ENCODE measurements at regions not wholly inside any gene's neighbourhood (a gene's known extent, or its start where the extent isn't known, plus 50 kb on each side); places are given as distances from the start of the nearest gene placed in this dataset.

DNA sequence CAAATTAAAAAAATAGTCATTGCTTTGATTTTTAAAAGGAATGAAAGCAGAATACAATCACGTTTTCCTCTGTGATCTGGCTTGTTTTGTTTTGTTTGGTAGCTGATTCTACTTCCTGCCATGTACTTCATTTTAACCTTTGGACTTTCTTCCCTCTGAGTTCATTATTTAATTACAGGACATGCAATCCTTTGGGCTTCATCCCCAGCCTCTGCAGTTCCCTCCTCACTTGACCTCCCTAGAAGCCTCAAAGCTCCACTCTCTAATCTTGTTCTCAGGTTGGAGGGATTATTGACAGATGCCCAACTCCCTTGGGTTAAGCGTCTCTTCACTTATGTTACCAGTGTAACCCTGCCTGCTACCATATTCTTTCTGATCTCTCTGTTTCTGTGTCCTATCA lies 967.9 kb upstream of the SEL1L start:
- H3K4me2 ChIP-seq (ENCODE audit: insufficient read depth, low read length): no peak overlapping the region
- no peaks in the 10 kb centered on the region for H3K4me1 ChIP-seq (ENCODE audit: insufficient read depth, low read length)
- no peak overlapping the region for H3K4me3 ChIP-seq (ENCODE audit: low read depth in 1 of 2, low read length in 2 of 2)
- H3K9ac ChIP-seq (ENCODE audit: low read depth, low read length): no peak overlapping the region
- H2AFZ ChIP-seq (ENCODE audit: low read depth, low read length): no peak overlapping the region
- ATAC-seq (ENCODE audit: insufficient read depth, low read depth): no peak
- no peaks in the 10 kb centered on the region for H3K36me3 ChIP-seq (ENCODE audit: insufficient read depth, low read length)
- no peaks in the 10 kb centered on the region for H3K9me3 ChIP-seq (ENCODE audit: insufficient read depth, low read length, severe bottlenecking)
- H3K79me2 ChIP-seq (ENCODE audit: insufficient read depth, low read length): no peaks in the 10 kb centered on the region
- H4K20me1 ChIP-seq (ENCODE audit: insufficient read depth, low read length): no peaks in the 10 kb centered on the region
- no peaks in the 10 kb centered on the region for H3K27me3 ChIP-seq (ENCODE audit: insufficient read depth, low read length, poor library complexity)
- TF ChIP-seq, protein P1, sequence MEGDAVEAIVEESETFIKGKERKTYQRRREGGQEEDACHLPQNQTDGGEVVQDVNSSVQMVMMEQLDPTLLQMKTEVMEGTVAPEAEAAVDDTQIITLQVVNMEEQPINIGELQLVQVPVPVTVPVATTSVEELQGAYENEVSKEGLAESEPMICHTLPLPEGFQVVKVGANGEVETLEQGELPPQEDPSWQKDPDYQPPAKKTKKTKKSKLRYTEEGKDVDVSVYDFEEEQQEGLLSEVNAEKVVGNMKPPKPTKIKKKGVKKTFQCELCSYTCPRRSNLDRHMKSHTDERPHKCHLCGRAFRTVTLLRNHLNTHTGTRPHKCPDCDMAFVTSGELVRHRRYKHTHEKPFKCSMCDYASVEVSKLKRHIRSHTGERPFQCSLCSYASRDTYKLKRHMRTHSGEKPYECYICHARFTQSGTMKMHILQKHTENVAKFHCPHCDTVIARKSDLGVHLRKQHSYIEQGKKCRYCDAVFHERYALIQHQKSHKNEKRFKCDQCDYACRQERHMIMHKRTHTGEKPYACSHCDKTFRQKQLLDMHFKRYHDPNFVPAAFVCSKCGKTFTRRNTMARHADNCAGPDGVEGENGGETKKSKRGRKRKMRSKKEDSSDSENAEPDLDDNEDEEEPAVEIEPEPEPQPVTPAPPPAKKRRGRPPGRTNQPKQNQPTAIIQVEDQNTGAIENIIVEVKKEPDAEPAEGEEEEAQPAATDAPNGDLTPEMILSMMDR (IDR thresholded peaks at IDR 0.05; ENCODE audit: borderline replicate concordance, extremely low read depth, low read length, poor library complexity, severe bottlenecking): no peak
- TF ChIP-seq EZH2 (IDR thresholded peaks at IDR 0.05; ENCODE audit: borderline replicate concordance, low read depth, low read length, severe bottlenecking): no peak
- DNase-seq: no peak
- no peak overlapping the region for H3K27ac ChIP-seq (ENCODE audit: low read length)

DNA sequence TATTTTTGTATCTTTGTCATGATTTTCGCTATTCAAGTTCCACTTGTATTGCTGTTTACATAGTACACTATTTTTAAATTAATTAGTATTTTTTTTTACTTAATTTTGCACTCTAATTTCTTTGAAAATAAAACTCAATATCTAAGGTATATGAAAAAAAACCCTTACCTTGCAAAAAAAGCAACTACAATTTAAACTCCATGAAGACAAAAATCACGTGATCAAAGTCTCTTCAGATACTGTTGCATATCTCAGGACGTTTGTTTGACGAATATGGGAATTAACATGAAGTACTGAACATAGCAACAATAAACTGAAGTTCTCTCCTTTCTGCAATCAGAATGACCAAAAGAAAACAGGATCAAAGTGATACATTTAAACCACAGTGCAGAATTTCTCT lies 968.4 kb upstream of the SEL1L start:
- no peaks in the 10 kb centered on the region for H3K27me3 ChIP-seq (ENCODE audit: insufficient read depth, low read length, poor library complexity)
- no peak overlapping the region for H3K4me3 ChIP-seq (ENCODE audit: low read depth in 1 of 2, low read length in 2 of 2)
- TF ChIP-seq EZH2 (IDR thresholded peaks at IDR 0.05; ENCODE audit: borderline replicate concordance, low read depth, low read length, severe bottlenecking): no peak
- TF ChIP-seq, protein P1 (IDR thresholded peaks at IDR 0.05; ENCODE audit: borderline replicate concordance, extremely low read depth, low read length, poor library complexity, severe bottlenecking): no peak
- H4K20me1 ChIP-seq (ENCODE audit: insufficient read depth, low read length): no peaks in the 10 kb centered on the region
- ATAC-seq (ENCODE audit: insufficient read depth, low read depth): no peak
- H3K36me3 ChIP-seq (ENCODE audit: insufficient read depth, low read length): no peaks in the 10 kb centered on the region
- no peak overlapping the region for H3K4me2 ChIP-seq (ENCODE audit: insufficient read depth, low read length)
- no peak overlapping the region for H3K27ac ChIP-seq (ENCODE audit: low read length)
- no peak for DNase-seq
- no peak overlapping the region for H3K9ac ChIP-seq (ENCODE audit: low read depth, low read length)
- no peaks in the 10 kb centered on the region for H3K79me2 ChIP-seq (ENCODE audit: insufficient read depth, low read length)
- H3K4me1 ChIP-seq (ENCODE audit: insufficient read depth, low read length): no peaks in the 10 kb centered on the region
- H2AFZ ChIP-seq (ENCODE audit: low read depth, low read length): no peak overlapping the region
- H3K9me3 ChIP-seq (ENCODE audit: insufficient read depth, low read length, severe bottlenecking): no peaks in the 10 kb centered on the region

DNA sequence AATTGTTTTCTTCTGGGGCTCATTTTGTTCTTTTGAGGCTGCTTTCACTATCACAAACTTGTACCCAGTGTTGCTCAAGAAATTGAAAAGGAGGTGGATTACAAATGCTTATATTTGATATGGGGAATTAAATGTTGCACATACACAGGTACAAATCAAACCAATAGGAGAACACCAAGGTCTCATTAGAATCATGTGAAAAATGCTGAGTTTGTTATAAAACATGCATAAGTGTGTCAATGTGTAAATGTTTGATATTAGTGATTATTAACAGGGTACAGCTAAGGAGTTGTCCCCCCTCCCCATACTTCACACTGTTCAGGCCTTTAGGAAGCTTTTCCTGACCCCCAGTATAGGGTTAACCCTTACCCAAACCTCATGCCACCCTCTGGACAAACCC lies 971.2 kb upstream of the SEL1L start:
- no peaks in the 10 kb centered on the region for H3K79me2 ChIP-seq (ENCODE audit: insufficient read depth, low read length)
- H3K27ac ChIP-seq (ENCODE audit: low read length): no peak overlapping the region
- H2AFZ ChIP-seq (ENCODE audit: low read depth, low read length): no peak overlapping the region
- H3K36me3 ChIP-seq (ENCODE audit: insufficient read depth, low read length): no peaks in the 10 kb centered on the region
- no peaks in the 10 kb centered on the region for H3K9me3 ChIP-seq (ENCODE audit: insufficient read depth, low read length, severe bottlenecking)
- H4K20me1 ChIP-seq (ENCODE audit: insufficient read depth, low read length): no peaks in the 10 kb centered on the region
- H3K4me3 ChIP-seq (ENCODE audit: low read depth in 1 of 2, low read length in 2 of 2): no peak overlapping the region
- H3K27me3 ChIP-seq (ENCODE audit: insufficient read depth, low read length, poor library complexity): no peaks in the 10 kb centered on the region
- DNase-seq (no peak), ATAC-seq (ENCODE audit: insufficient read depth, low read depth) (no peak)
- H3K4me2 ChIP-seq (ENCODE audit: insufficient read depth, low read length): no peak overlapping the region
- no peak for TF ChIP-seq EZH2 (IDR thresholded peaks at IDR 0.05; ENCODE audit: borderline replicate concordance, low read depth, low read length, severe bottlenecking)
- TF ChIP-seq, protein P1 (IDR thresholded peaks at IDR 0.05; ENCODE audit: borderline replicate concordance, extremely low read depth, low read length, poor library complexity, severe bottlenecking): no peak
- H3K9ac ChIP-seq (ENCODE audit: low read depth, low read length): no peak overlapping the region
- no peaks in the 10 kb centered on the region for H3K4me1 ChIP-seq (ENCODE audit: insufficient read depth, low read length)

DNA sequence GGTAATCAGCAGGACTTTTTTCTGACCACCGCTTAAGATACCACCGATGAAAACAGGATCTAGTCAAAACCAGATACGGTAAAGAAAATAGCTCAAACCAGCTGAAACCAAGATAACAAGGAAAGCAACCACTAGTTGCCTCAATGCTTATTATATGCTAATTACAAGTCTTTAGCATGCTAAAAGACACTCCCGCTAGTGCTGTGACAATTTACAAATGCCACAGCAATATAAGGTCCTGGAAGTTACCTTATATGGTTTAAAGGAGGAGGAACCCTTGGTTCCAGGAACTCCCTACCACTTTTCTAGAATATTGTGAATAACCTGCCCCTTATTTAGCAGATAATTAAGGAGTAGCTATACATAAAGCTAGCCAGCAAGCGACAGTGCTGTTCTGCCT lies 976.4 kb upstream of the SEL1L start:
- no peak for ATAC-seq (ENCODE audit: insufficient read depth, low read depth)
- Histone ChIP-seq H3K9ac (ENCODE audit: low read depth, low read length) (no peak overlapping the region), H3K36me3 (ENCODE audit: insufficient read depth, low read length) (no peaks in the 10 kb centered on the region), H3K27me3 (ENCODE audit: insufficient read depth, low read length, poor library complexity) (no peaks in the 10 kb centered on the region), H3K4me3 (ENCODE audit: low read depth in 1 of 2, low read length in 2 of 2) (no peak overlapping the region), H3K27ac (ENCODE audit: low read length) (no peak overlapping the region), H3K4me1 (ENCODE audit: insufficient read depth, low read length) (no peaks in the 10 kb centered on the region), H3K9me3 (ENCODE audit: insufficient read depth, low read length, severe bottlenecking) (no peaks in the 10 kb centered on the region), H3K4me2 (ENCODE audit: insufficient read depth, low read length) (no peak overlapping the region), H2AFZ (ENCODE audit: low read depth, low read length) (no peak overlapping the region), H4K20me1 (ENCODE audit: insufficient read depth, low read length) (no peaks in the 10 kb centered on the region), H3K79me2 (ENCODE audit: insufficient read depth, low read length) (no peaks in the 10 kb centered on the region)
- DNase-seq: no peak
- no peak for TF ChIP-seq EZH2 (IDR thresholded peaks at IDR 0.05; ENCODE audit: borderline replicate concordance, low read depth, low read length, severe bottlenecking)
- TF ChIP-seq, protein P1 (IDR thresholded peaks at IDR 0.05; ENCODE audit: borderline replicate concordance, extremely low read depth, low read length, poor library complexity, severe bottlenecking): no peak

Measured in DND-41 (cell line).